WI38 (cell line): ENCODE measurements at regions not wholly inside any gene's neighbourhood (a gene's known extent, or its start where the extent isn't known, plus 50 kb on each side); places are given as distances from the start of the nearest gene placed in this dataset.

Experiments
- H3K4me3 ChIP-seq: 2 replicates; pipeline ENCODE4 v1.5.1; 2011; ENCODE audit warnings: low read depth, mild to moderate bottlenecking, control low read depth, low read length
- CTCF ChIP-seq: IDR thresholded peaks from 2 replicates; pipeline ENCODE4 v1.5.1; 2012; ENCODE audit warnings: low read depth, mild to moderate bottlenecking, control low read depth, low read length

DNA sequence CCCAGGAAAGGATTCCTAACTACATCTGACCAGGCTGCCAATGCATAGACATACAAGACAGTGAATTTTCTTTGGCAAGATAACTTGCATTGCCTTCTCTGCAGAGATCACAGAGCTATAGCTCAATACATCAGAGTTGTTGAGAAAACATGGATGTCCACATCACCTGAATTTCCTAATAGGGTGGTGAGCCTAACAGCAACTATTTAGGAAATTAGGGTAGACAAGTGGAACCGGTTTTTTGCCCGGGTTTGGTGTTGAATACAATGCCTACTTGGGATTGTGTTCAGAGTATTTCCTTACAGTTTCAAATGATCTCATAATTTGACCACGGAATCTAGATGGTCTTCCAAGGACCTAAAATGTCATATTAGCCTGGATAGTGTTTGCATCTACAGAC, 262.7 kb downstream of the KIF4B start:
- H3K4me3 ChIP-seq = no peak overlapping the region
- TF ChIP-seq CTCF = no peak

DNA sequence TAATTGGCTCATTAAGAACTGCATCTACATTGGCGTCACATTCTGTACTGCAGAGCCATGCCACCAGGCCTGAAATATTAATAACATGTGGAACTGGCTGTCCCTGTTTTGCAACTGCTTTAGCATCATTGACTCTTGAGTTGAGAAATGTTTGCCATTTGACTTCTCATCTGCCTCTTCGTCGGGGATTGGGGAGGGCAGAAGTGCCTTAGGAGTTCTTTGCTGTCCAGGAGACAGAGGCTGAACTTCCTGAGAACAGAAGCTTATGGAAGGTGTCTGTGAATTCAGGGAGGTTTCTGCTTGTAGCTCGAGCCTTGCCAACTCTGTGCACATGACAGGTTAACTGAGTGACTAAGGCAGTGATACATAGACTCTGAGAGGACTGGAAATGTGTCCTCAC, 265.0 kb downstream of the KIF4B start:
- no peak overlapping the region for H3K4me3 ChIP-seq
- TF ChIP-seq CTCF = no peak

GRCh38 chr5:155282503-155283107, 269.1 kb downstream of the KIF4B start:
- TF ChIP-seq CTCF = no peak
- no peak overlapping the region for H3K4me3 ChIP-seq

DNA sequence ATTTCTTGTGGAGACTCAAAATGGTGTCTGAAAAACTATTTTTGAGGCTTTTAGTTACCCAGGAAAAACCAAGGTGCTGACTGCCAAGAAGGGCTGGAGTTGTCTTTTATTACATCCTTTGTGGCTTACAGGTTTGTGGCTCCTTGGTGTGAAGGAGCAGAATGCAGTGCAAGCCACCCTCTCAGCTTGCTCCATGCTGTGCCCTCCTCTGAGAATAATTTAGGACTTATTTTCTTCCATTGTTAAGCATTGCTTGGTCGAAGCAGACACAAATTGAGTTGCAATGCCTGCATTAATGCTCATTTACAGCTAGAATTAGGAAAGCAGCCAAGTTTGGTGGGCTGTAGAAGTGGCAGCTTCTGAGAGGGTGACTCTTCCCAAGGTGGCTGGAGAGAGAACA, 272.2 kb downstream of the KIF4B start:
- no peak overlapping the region for H3K4me3 ChIP-seq

GRCh38 chr5:155290937-155291336, 277.4 kb downstream of the KIF4B start:
- H3K4me3 ChIP-seq = no peak overlapping the region
- TF ChIP-seq CTCF = no peak

More for the DNA sequence above, 272.2 kb downstream of the KIF4B start:
- TF ChIP-seq CTCF = no peak

DNA sequence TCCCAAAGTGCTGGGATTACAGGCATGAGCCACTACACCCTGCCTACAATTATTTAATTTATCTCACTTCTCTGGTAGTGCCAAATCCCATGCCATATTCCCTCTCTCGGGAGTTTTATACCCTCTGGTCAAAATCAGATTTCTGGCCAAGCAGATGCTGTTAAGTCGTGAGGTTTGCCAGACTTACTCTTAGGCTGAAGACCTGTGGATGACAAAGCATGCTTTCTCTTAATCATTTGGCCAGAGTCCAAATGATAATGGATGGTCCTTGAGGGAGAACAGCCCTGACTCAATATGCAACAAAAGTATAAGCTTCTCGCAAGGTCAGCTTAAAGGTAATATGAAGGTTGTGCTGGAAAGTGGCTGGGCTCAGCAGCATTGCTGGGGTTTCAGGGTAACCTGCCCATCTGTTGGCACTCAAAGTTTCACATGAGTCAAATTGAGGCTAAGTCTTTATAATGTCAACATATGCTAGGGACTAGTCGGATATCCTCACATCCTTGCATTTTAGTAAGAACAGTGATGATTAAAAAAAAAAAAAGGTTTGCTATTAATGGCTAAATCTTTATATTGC, 280.1 kb downstream of the KIF4B start:
- TF ChIP-seq CTCF = no peak
- no peak overlapping the region for H3K4me3 ChIP-seq

DNA sequence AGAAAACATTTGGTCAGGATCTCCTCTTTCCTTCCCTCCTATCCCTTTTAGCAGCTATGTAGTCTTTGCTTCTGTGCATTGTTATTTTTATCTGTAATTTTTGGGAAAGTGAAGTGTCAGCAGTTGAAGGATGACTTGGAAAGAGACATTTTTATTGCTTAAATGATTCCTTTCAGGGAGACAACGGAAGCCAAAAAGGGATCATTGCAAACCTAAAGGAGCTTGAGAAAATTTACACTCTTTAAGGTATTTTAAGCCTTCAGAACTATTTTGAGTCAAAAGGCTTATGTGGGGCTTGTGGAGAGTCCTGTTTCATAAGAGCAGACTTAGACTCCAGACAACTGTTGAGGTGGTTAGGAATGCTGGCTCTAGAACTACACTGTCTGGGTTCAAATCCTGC, 281.6 kb downstream of the KIF4B start:
- no peak for TF ChIP-seq CTCF
- H3K4me3 ChIP-seq = no peak overlapping the region
